Keratinocyte (primary cell): ENCODE measurements at regions not wholly inside any gene's neighbourhood (a gene's known extent, or its start where the extent isn't known, plus 50 kb on each side); places are given as distances from the start of the nearest gene placed in this dataset.

Experiments
- DNase-seq: peaks from one replicate; pipeline ENCODE4 v3.0.0-alpha.2; 2011; ENCODE audit warnings: low read depth, missing footprints, low spot score
- FAIRE-seq: peaks from 2 replicates; lab custom pipeline; 2011; peaks lifted over from hg19 to GRCh38; lab: Jason Lieb, UNC
- H2AFZ ChIP-seq: 2 replicates; pipeline ENCODE4 v1.6.0; 2012; ENCODE audit warnings: low read length, control low read depth, inconsistent platforms; ENCODE audit not compliant: control insufficient read depth
- H3K27ac ChIP-seq: 2 replicates; pipeline ENCODE4 v1.5.1; 2011; ENCODE audit warnings: low read length; ENCODE audit not compliant: control insufficient read depth, insufficient read depth
- H3K27me3 ChIP-seq: 3 replicates; pipeline ENCODE4 v1.6.0; 2011; ENCODE audit warnings: low read length; ENCODE audit not compliant: control insufficient read depth, insufficient read depth; ENCODE audit errors: extremely low read depth
- H3K36me3 ChIP-seq, 2 experiments: 2 replicates in 1 of 2; 3 replicates in 1 of 2; pipeline ENCODE4 v1.5.1; 2011; ENCODE audit warnings: low read length in 2 of 2, mild to moderate bottlenecking in 1 of 2; ENCODE audit not compliant: control insufficient read depth in 2 of 2, insufficient read depth in 2 of 2; ENCODE audit errors: extremely low read depth in 1 of 2
- H3K4me1 ChIP-seq: 3 replicates; pipeline ENCODE4 v1.5.1; 2011; ENCODE audit warnings: low read length; ENCODE audit not compliant: control insufficient read depth, insufficient read depth; ENCODE audit errors: extremely low read depth
- H3K4me2 ChIP-seq: 3 replicates; pipeline ENCODE4 v1.6.0; 2011; ENCODE audit warnings: low read depth, low read length; ENCODE audit not compliant: control insufficient read depth, insufficient read depth; ENCODE audit errors: extremely low read depth
- H3K4me3 ChIP-seq, 3 experiments: fragments of 200-600 bp in 1 of 3; sonication (generic) in 1 of 3; 2 replicates in 2 of 3; 3 replicates in 1 of 3; pipeline ENCODE4 v1.5.1; 2011 to 2016; ENCODE audit warnings: low read length in 3 of 3, mild to moderate bottlenecking in 3 of 3, control low read depth in 2 of 3, inconsistent platforms in 1 of 3, low read depth in 1 of 3, mixed read lengths in 1 of 3, mixed run types in 1 of 3, moderate library complexity in 1 of 3; ENCODE audit not compliant: control insufficient read depth in 2 of 3, insufficient read depth in 2 of 3; ENCODE audit errors: extremely low read depth in 1 of 3
- H3K79me2 ChIP-seq: 2 replicates; pipeline ENCODE4 v1.6.0; 2012; ENCODE audit warnings: low read length; ENCODE audit not compliant: control insufficient read depth, insufficient read depth
- H3K9ac ChIP-seq: 3 replicates; pipeline ENCODE4 v1.6.0; 2011; ENCODE audit warnings: low read length; ENCODE audit not compliant: control insufficient read depth, insufficient read depth; ENCODE audit errors: extremely low read depth
- H3K9me1 ChIP-seq: 3 replicates; pipeline ENCODE4 v1.6.0; 2011; ENCODE audit warnings: low read length; ENCODE audit not compliant: control insufficient read depth, insufficient read depth; ENCODE audit errors: extremely low read depth
- H3K9me3 ChIP-seq: 2 replicates; pipeline ENCODE4 v1.5.1; 2012; ENCODE audit warnings: low read depth, low read length; ENCODE audit not compliant: control insufficient read depth
- H4K20me1 ChIP-seq: 3 replicates; pipeline ENCODE4 v1.6.0; 2011; ENCODE audit warnings: low read length; ENCODE audit not compliant: control insufficient read depth, insufficient read depth; ENCODE audit errors: extremely low read depth
- CTCF ChIP-seq, 3 experiments: IDR thresholded peaks in 1 of 3; conservative IDR thresholded peaks in 1 of 3; optimal IDR thresholded peaks in 1 of 3; 2 replicates in 2 of 3; 3 replicates in 1 of 3; pipeline versions ENCODE3 to v1.5.1; 2011; ENCODE audit warnings: low read length in 3 of 3, mild to moderate bottlenecking in 3 of 3, moderate library complexity in 2 of 3, control low read depth in 1 of 3, inconsistent platforms in 1 of 3; ENCODE audit not compliant: insufficient read depth in 2 of 3; ENCODE audit errors: extremely low read depth in 1 of 3
- EZH2 ChIP-seq: IDR thresholded peaks from one replicate; pipeline ENCODE4 v1.6.1; 2012; ENCODE audit warnings: inconsistent platforms, mild to moderate bottlenecking, low read length, moderate library complexity
- dilution Hi-C: fragments of 300-500 bp; cut with MboI; formaldehyde crosslinking; loops from one replicate; pipeline ENCODE4 v1.7.0; 2020; ENCODE audit warnings: low sequenced_read_pairs; ENCODE audit not compliant: extremely low pct_ligation_motif_present

- Histone ChIP-seq H3K27ac (no peak overlapping the region), H3K4me2 (no peak overlapping the region), H3K4me3 (no peak overlapping the region), H3K27me3 (no peaks in the 10 kb centered on the region), H3K9me3 (no peaks in the 10 kb centered on the region), H3K4me1 (no peaks in the 10 kb centered on the region), H3K9me1 (no peaks in the 10 kb centered on the region), H2AFZ (no peak overlapping the region), H4K20me1 (no peaks in the 10 kb centered on the region), H3K36me3 (no peaks in the 10 kb centered on the region), H3K9ac (no peak overlapping the region), H3K79me2 (no peaks in the 10 kb centered on the region)
- no peak for TF ChIP-seq EZH2
- TF ChIP-seq CTCF (optimal IDR thresholded peaks at IDR 0.05 in 1 of 3, IDR thresholded peaks at IDR 0.05 in 1 of 3, conservative IDR thresholded peaks at IDR 0.05 in 1 of 3; ENCODE audit: extremely low read depth in 1 of 3, insufficient read depth in 2 of 3, low read length in 3 of 3): no peak
- dilution Hi-C loops: no loop called here
- FAIRE-seq (no peak), DNase-seq (no peak)
Observed at GRCh38 chr4:60502733-60503132, 697.4 kb upstream of the ADGRL3 start.

GRCh38 chr4:60506061-60506460 is 694.1 kb upstream of the ADGRL3 start:
- Histone ChIP-seq H3K9me1 (no peaks in the 10 kb centered on the region), H3K36me3 (no peaks in the 10 kb centered on the region), H3K9me3 (no peaks in the 10 kb centered on the region), H4K20me1 (no peaks in the 10 kb centered on the region), H3K79me2 (no peaks in the 10 kb centered on the region), H3K4me2 (no peak overlapping the region), H3K4me1 (no peaks in the 10 kb centered on the region), H3K27me3 (no peaks in the 10 kb centered on the region), H3K4me3 (no peak overlapping the region), H2AFZ (no peak overlapping the region), H3K9ac (no peak overlapping the region), H3K27ac (no peak overlapping the region)
- TF ChIP-seq CTCF (optimal IDR thresholded peaks at IDR 0.05 in 1 of 3, IDR thresholded peaks at IDR 0.05 in 1 of 3, conservative IDR thresholded peaks at IDR 0.05 in 1 of 3; ENCODE audit: extremely low read depth in 1 of 3, insufficient read depth in 2 of 3, low read length in 3 of 3): no peak
- no peak for TF ChIP-seq EZH2
- no peak for FAIRE-seq
- no peak for DNase-seq
- dilution Hi-C loops: no loop called here
